ENCODE measurements at regions not wholly inside any gene's neighbourhood (a gene's known extent, or its start where the extent isn't known, plus 50 kb on each side); places are given as distances from the start of the nearest gene placed in this dataset.
"Not testable (repeated sequence)": the region's sequence is repeated elsewhere in the genome, so short reads cannot be mapped to it uniquely, and the experiment has no call there.

GRCh38 chr13:63843766-63844699 lies 2428.4 kb upstream of the PCDH20 start:
- ATAC-seq (no peak), DNase-seq (no peak)
- TF ChIP-seq CTCF (IDR thresholded peaks at IDR 0.05), result no peak
- intact Hi-C loops (cut with DNase I, micrococcal nuclease), result no loop called here
- Histone ChIP-seq H3K36me3 (ENCODE audit: low read depth) (no peaks in the 10 kb centered on the region), H3K4me1 (ENCODE audit: low read depth) (no peaks in the 10 kb centered on the region), H3K9me3 (peaks cover 60% of the 10 kb centered on the region), H3K4me3 (no peak overlapping the region)

GRCh38 chr13:63842102-63842501 lies 2426.5 kb upstream of the PCDH20 start:
- H3K9me3 ChIP-seq, result peaks cover 56% of the 10 kb centered on the region
- no peak for DNase-seq
- no peak overlapping the region for H3K4me3 ChIP-seq
- H3K36me3 ChIP-seq (ENCODE audit: low read depth), result no peaks in the 10 kb centered on the region
- ATAC-seq, result no peak
- intact Hi-C loops (cut with DNase I, micrococcal nuclease), result no loop called here
- TF ChIP-seq CTCF (IDR thresholded peaks at IDR 0.05), result no peak
- H3K4me1 ChIP-seq (ENCODE audit: low read depth), result no peaks in the 10 kb centered on the region

- no peak overlapping the region for H3K4me3 ChIP-seq
- no peak for TF ChIP-seq CTCF (IDR thresholded peaks at IDR 0.05)
- H3K9me3 ChIP-seq, result peaks cover 55% of the 10 kb centered on the region
- H3K4me1 ChIP-seq (ENCODE audit: low read depth), result no peaks in the 10 kb centered on the region
- intact Hi-C loops (cut with DNase I, micrococcal nuclease), result no loop called here
- ATAC-seq, result no peak
- no peaks in the 10 kb centered on the region for H3K36me3 ChIP-seq (ENCODE audit: low read depth)
- DNase-seq, result no peak
Measured at GRCh38 chr13:63840551-63841421, 2425.1 kb upstream of the PCDH20 start.

- Histone ChIP-seq H3K9me3 (peaks cover 42% of the 10 kb centered on the region), H3K36me3 (ENCODE audit: low read depth) (no peaks in the 10 kb centered on the region), H3K4me1 (ENCODE audit: low read depth) (no peaks in the 10 kb centered on the region), H3K4me3 (no peak overlapping the region)
- no peak for TF ChIP-seq CTCF (IDR thresholded peaks at IDR 0.05)
- DNase-seq (no peak), ATAC-seq (no peak)
- intact Hi-C loops (cut with DNase I, micrococcal nuclease), result no loop called here
Measured at GRCh38 chr13:63838366-63839110, 2422.9 kb upstream of the PCDH20 start.

- H3K4me1 ChIP-seq (ENCODE audit: low read depth); intact Hi-C loops (cut with DNase I, micrococcal nuclease); H3K4me3 ChIP-seq; ATAC-seq; DNase-seq; H3K36me3 ChIP-seq (ENCODE audit: low read depth): not testable (repeated sequence)
- peaks cover 33% of the 10 kb centered on the region for H3K9me3 ChIP-seq
Measured at GRCh38 chr13:63837701-63838100, 2422.1 kb upstream of the PCDH20 start.

- H3K36me3 ChIP-seq (ENCODE audit: low read depth); intact Hi-C loops (cut with DNase I, micrococcal nuclease); H3K4me1 ChIP-seq (ENCODE audit: low read depth); DNase-seq; H3K4me3 ChIP-seq; H3K9me3 ChIP-seq: not testable (repeated sequence)
- peak; percentile 40 for ATAC-seq
Measured at GRCh38 chr13:63829609-63830008, 2414.0 kb upstream of the PCDH20 start.

GRCh38 chr13:63821785-63822184 lies 2406.1 kb upstream of the PCDH20 start:
- H3K4me1 ChIP-seq (ENCODE audit: low read depth); H3K9me3 ChIP-seq; DNase-seq; intact Hi-C loops (cut with DNase I, micrococcal nuclease); H3K36me3 ChIP-seq (ENCODE audit: low read depth); H3K4me3 ChIP-seq; ATAC-seq: not testable (repeated sequence)

GRCh38 chr13:63811428-63812004 lies 2395.9 kb upstream of the PCDH20 start:
- H3K36me3 ChIP-seq (ENCODE audit: low read depth); intact Hi-C loops (cut with DNase I, micrococcal nuclease); H3K4me3 ChIP-seq; H3K4me1 ChIP-seq (ENCODE audit: low read depth); ATAC-seq: not testable (repeated sequence)
- peak in 1 of 3 donors; percentile 37 for DNase-seq
- peaks cover 23% of the 10 kb centered on the region for H3K9me3 ChIP-seq

- intact Hi-C loops (cut with DNase I, micrococcal nuclease); ATAC-seq; DNase-seq: not testable (repeated sequence)
Measured at GRCh38 chr13:63791134-63791533, 2375.5 kb upstream of the PCDH20 start.

More at GRCh38 chr13:63791134-63791533, 2375.5 kb upstream of the PCDH20 start:
- H3K36me3 ChIP-seq (ENCODE audit: low read depth); H3K4me1 ChIP-seq (ENCODE audit: low read depth); H3K4me3 ChIP-seq: not testable (repeated sequence)
- peaks cover 13% of the 10 kb centered on the region for H3K9me3 ChIP-seq

All from mucosa of descending colon (tissue), 3 donors.